H1 (cell line): ENCODE measurements at regions not wholly inside any gene's neighbourhood (a gene's known extent, or its start where the extent isn't known, plus 50 kb on each side); places are given as distances from the start of the nearest gene placed in this dataset.

Experiments used
- GABPA ChIP-seq: IDR thresholded peaks from 2 replicates; pipeline ENCODE4 v1.6.1; 2011; ENCODE audit warnings: mild to moderate bottlenecking, low read length, moderate library complexity, borderline replicate concordance; ENCODE audit not compliant: insufficient read depth
- KDM4A ChIP-seq: IDR thresholded peaks from one replicate; pipeline ENCODE4 v1.7.1; 2012; ENCODE audit warnings: low read depth, mild to moderate bottlenecking, moderate library complexity, low read length, inconsistent platforms; ENCODE audit not compliant: severe bottlenecking
- TF ChIP-seq, protein P1 (sequence below), 3 experiments: IDR thresholded peaks; 1 replicate in 2 of 3; 2 replicates in 1 of 3; pipeline versions ENCODE4 v1.5.1 to v1.6.1; 2011; ENCODE audit warnings: low read length in 3 of 3, mild to moderate bottlenecking in 3 of 3, inconsistent platforms in 2 of 3, low read depth in 1 of 3, moderate library complexity in 1 of 3; ENCODE audit not compliant: insufficient read depth in 1 of 3; ENCODE audit errors: control extremely low read depth in 1 of 3
- TF ChIP-seq, protein P2 (sequence below): IDR thresholded peaks from 2 replicates; pipeline ENCODE4 v1.6.1; 2012; ENCODE audit warnings: inconsistent platforms
- TF ChIP-seq, protein P3 (sequence below): IDR thresholded peaks from 2 replicates; pipeline ENCODE4 v1.6.1; 2012; ENCODE audit warnings: inconsistent platforms

DNA sequence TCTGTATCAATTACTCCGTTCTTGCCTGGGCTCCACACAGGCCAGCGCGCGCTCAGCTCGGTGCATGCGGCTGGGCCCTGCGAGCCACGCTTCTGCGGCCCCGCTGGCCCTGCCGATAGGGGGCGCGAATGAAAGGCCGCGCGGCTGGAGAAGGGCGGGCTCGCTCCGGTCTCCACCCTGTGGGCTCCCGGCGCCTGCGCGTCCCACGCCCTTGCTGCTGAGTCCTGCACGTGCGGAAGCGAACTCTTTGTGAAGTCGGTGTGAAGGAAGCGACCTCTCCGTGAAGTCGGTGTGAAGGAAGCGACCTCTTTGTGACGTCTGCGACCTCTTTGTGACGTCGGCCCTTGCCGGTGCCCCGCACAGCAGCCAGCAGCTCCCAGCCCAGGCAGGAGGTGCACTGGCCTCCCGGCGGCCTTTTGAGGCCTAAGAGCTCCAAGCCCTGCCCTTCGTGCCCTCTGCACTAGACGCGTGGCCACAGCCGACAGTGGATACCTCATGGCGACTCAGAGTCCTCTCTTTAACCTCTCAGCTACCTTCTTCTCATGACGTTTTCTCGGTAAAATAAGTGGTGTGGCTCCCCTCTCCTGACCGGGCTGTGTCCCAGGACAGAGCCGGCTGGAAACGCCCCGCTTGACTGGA is 391.9 kb upstream of the RAB6C start (continued):
- TF ChIP-seq, protein P1, sequence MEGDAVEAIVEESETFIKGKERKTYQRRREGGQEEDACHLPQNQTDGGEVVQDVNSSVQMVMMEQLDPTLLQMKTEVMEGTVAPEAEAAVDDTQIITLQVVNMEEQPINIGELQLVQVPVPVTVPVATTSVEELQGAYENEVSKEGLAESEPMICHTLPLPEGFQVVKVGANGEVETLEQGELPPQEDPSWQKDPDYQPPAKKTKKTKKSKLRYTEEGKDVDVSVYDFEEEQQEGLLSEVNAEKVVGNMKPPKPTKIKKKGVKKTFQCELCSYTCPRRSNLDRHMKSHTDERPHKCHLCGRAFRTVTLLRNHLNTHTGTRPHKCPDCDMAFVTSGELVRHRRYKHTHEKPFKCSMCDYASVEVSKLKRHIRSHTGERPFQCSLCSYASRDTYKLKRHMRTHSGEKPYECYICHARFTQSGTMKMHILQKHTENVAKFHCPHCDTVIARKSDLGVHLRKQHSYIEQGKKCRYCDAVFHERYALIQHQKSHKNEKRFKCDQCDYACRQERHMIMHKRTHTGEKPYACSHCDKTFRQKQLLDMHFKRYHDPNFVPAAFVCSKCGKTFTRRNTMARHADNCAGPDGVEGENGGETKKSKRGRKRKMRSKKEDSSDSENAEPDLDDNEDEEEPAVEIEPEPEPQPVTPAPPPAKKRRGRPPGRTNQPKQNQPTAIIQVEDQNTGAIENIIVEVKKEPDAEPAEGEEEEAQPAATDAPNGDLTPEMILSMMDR (IDR thresholded peaks at IDR 0.05; ENCODE audit: control extremely low read depth in 1 of 3, insufficient read depth in 1 of 3, low read depth in 1 of 3, low read length in 3 of 3), result peak; percentile 73 to 90 (median 78)
- TF ChIP-seq, protein P2, sequence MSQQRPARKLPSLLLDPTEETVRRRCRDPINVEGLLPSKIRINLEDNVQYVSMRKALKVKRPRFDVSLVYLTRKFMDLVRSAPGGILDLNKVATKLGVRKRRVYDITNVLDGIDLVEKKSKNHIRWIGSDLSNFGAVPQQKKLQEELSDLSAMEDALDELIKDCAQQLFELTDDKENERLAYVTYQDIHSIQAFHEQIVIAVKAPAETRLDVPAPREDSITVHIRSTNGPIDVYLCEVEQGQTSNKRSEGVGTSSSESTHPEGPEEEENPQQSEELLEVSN, result peak; percentile 99
- no peak for TF ChIP-seq GABPA
- TF ChIP-seq KDM4A, result peak; percentile 21
- TF ChIP-seq, protein P3, sequence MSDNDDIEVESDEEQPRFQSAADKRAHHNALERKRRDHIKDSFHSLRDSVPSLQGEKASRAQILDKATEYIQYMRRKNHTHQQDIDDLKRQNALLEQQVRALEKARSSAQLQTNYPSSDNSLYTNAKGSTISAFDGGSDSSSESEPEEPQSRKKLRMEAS, result peak; percentile 99
